Lung (tissue), 11 donors: ENCODE measurements at regions not wholly inside any gene's neighbourhood (a gene's known extent, or its start where the extent isn't known, plus 50 kb on each side); places are given as distances from the start of the nearest gene placed in this dataset.

ENCODE experiments used
- ATAC-seq: fragments of 200-7000 bp; cut with Tn5 transposase; one replicate; pipeline ENCODE4 v1.9.1; 2020; ENCODE audit warnings: moderate number of reproducible peaks; ENCODE audit not compliant: insufficient read depth, low FRiP score
- DNase-seq, 3 donors: peaks; one replicate each; pipeline ENCODE4 v3.0.0-alpha.2; 2013 to 2017
- H3K27ac ChIP-seq, 2 donors: one replicate each; pipeline ENCODE4 v1.5.1; 2013; ENCODE audit warnings: mild to moderate bottlenecking in 2 of 2, moderate library complexity in 2 of 2, control low read depth in 1 of 2, inconsistent platforms in 1 of 2, low read depth in 1 of 2, low read length in 1 of 2
- H3K27me3 ChIP-seq, 3 donors: one replicate each; pipeline ENCODE4 v1.5.1; 2013; ENCODE audit warnings: low read length in 2 of 3; ENCODE audit not compliant: control insufficient read depth in 3 of 3, insufficient read depth in 3 of 3
- H3K36me3 ChIP-seq, 4 donors: one replicate each; pipeline ENCODE4 v1.5.1; 2013; ENCODE audit warnings: low read length in 4 of 4, mild to moderate bottlenecking in 1 of 4, moderate library complexity in 1 of 4; ENCODE audit not compliant: control insufficient read depth in 4 of 4, insufficient read depth in 4 of 4
- H3K4me1 ChIP-seq, 5 donors: one replicate each; pipeline ENCODE4 v1.5.1; 2013; ENCODE audit warnings: low read length in 5 of 5, mild to moderate bottlenecking in 2 of 5, moderate library complexity in 1 of 5; ENCODE audit not compliant: control insufficient read depth in 5 of 5, insufficient read depth in 5 of 5
- H3K4me3 ChIP-seq: one replicate; pipeline ENCODE4 v1.5.1; 2013; ENCODE audit warnings: mild to moderate bottlenecking, control low read depth, moderate library complexity
- H3K9ac ChIP-seq, 2 donors: one replicate each; pipeline ENCODE4 v1.5.1; 2013; ENCODE audit warnings: low read length in 2 of 2, control low read depth in 1 of 2; ENCODE audit not compliant: insufficient read depth in 1 of 2
- H3K9me3 ChIP-seq, 4 donors: one replicate each; pipeline ENCODE4 v1.5.1; 2013; ENCODE audit warnings: low read length in 3 of 4, mild to moderate bottlenecking in 1 of 4, moderate library complexity in 1 of 4; ENCODE audit not compliant: control insufficient read depth in 4 of 4, insufficient read depth in 3 of 4
- WGBS, 2 donors: extraction: QIAGEN DNeasy Blood & Tissue Kit; methylation state at CpG; one replicate each; pipeline ENCODE4 v1.1.7; 2013; 5-methylcytosine and 5-hydroxymethylcytosine counted together
- TF ChIP-seq, protein P1 (sequence below): IDR thresholded peaks from 2 replicates; pipeline ENCODE4 v1.5.1; 2012; ENCODE audit warnings: mild to moderate bottlenecking; ENCODE audit errors: control extremely low read depth, extremely low read depth
- donor health status: control.
- donor health status: control.
- donor health status: Bipolar disorder and iron deficiency.
- donor health status: healthy.
- donor health status: DM: yes; HTN: yes; CAD: no.

DNA sequence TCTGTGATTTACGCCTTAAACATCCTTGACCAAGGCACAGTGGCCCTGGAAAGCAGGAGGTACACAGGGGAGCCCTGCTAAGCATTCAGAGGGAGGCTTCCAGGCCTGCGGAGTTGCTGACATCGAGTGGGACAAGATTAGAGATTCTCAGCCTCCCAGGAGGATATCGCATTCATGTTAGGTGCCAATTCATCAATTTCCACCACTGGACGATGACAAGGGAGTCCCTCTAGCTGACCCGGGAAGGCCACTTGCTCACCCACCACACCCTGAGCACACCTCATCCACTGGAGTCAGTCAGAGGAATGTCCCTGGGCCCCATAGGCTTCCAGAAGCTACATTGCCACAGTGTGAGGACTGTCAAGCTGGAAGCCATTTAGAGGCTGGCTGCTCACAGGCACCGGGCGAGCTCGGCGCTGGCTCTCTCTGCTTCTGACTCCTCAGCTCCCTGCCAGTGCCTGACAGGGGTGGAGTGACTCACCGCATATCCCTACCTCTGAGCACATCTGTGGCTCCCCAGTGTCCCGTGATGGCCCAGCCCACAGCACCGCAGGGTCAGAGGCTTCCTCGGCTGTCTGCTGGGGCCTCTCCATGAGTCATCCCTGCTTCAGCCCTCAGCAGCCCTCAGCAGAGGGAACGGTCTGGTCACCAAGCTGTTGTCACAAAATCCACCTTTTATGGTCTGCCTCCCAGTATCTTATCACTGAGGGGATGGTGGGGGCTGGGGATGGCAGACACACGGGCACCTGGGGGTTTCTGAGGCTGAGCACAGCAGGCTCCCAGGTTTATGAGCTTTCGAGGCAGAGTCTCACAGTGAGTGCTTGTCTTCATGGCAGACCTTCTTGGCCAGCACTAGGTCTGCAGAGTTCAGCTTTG lies 117.5 kb downstream of the ZNF608 start:
- H3K27ac ChIP-seq: no peak overlapping the region
- peaks cover 0 to 3% (median 0%) of the 10 kb centered on the region in 4 donors for H3K9me3 ChIP-seq
- TF ChIP-seq, protein P1, sequence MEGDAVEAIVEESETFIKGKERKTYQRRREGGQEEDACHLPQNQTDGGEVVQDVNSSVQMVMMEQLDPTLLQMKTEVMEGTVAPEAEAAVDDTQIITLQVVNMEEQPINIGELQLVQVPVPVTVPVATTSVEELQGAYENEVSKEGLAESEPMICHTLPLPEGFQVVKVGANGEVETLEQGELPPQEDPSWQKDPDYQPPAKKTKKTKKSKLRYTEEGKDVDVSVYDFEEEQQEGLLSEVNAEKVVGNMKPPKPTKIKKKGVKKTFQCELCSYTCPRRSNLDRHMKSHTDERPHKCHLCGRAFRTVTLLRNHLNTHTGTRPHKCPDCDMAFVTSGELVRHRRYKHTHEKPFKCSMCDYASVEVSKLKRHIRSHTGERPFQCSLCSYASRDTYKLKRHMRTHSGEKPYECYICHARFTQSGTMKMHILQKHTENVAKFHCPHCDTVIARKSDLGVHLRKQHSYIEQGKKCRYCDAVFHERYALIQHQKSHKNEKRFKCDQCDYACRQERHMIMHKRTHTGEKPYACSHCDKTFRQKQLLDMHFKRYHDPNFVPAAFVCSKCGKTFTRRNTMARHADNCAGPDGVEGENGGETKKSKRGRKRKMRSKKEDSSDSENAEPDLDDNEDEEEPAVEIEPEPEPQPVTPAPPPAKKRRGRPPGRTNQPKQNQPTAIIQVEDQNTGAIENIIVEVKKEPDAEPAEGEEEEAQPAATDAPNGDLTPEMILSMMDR: no peak
- DNase-seq (no peak), ATAC-seq (no peak)
- H3K9ac ChIP-seq: no peak overlapping the region
- H3K4me3 ChIP-seq: no peak overlapping the region
- 87 to 90% methylated on average over 17 of the region's 17 CpGs for WGBS, 2 donors
- H3K4me1 ChIP-seq: peaks cover 0 to 13% (median 6%) of the 10 kb centered on the region in 5 donors
- no peaks in the 10 kb centered on the region for H3K27me3 ChIP-seq
- H3K36me3 ChIP-seq: peaks cover 0 to 5% (median 5%) of the 10 kb centered on the region in 4 donors

DNA sequence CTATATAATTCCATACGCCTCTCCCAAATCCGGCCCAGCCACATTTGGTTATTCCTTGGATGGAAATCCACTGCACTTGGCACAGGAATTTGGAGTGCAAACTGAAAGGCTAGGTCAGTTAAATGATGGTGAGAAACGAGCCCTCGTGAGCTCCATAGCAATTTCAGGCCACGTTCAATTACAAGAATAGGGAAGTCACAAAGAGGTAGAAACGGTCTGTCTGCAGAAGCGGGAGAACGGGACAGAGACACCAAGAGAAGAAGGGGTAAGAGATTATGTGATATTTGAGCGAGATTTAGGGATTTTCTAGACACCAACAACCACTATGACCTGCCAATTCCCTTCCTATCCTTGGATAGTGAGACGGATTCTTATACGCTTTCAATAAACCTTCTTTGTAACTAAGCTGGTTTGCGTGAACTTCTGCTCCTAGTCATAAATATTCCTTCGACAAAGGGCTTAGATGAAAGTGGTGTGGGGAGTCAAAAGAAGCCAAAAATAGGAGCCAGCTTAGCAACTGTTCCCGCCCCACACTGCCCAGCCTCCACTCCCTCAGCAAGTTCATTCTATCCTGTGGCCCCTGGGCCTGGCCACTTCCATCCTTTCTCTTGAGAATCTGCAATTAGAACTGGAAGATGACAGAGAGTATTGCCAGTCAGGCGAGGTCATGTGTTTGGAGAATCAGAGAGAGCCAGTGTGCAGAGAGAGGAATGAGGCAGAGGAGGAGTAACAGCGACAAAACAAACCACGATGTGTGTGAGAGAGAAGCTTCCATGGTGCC lies 118.4 kb downstream of the ZNF608 start:
- Histone ChIP-seq H3K27ac (no peak overlapping the region), H3K27me3 (no peaks in the 10 kb centered on the region), H3K4me3 (no peak overlapping the region), H3K9ac (no peak overlapping the region), H3K4me1 (peaks cover 0 to 12% (median 6%) of the 10 kb centered on the region in 5 donors), H3K36me3 (peaks cover 0 to 1% (median under 1%) of the 10 kb centered on the region in 4 donors), H3K9me3 (peaks cover 0 to 3% (median 0%) of the 10 kb centered on the region in 4 donors)
- no peak for ATAC-seq
- TF ChIP-seq, protein P1: no peak
- DNase-seq: no peak
- WGBS, 2 donors: 60 to 79% methylated on average over 17 of the region's 17 CpGs

DNA sequence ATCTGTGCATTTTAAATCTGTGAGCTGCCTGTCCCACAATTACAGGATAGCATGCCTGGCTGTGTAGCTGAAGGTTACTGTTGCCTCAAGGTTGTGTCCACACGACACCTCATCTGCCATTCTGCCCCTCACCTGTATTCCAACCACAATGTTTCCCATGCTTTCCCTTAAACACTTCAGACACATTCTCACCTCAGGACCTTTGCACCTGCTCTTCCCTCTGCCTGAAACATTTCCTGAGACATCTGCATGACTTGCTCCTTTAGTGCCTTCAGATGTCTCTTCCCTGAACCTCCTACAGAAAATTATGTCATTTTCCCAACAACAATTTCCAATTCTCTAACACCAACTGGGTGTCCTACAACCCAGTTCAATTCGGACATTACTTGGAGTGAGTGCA lies 120.4 kb downstream of the ZNF608 start:
- Histone ChIP-seq H3K4me3 (no peak overlapping the region), H3K4me1 (peaks cover 0 to 6% (median 5%) of the 10 kb centered on the region in 5 donors), H3K36me3 (no peaks in the 10 kb centered on the region), H3K27me3 (no peaks in the 10 kb centered on the region), H3K9ac (no peak overlapping the region), H3K27ac (no peak overlapping the region), H3K9me3 (peaks cover 0 to 3% (median 0%) of the 10 kb centered on the region in 4 donors)
- WGBS, 2 donors: 91 to 96% methylated on average over 2 of the region's 2 CpGs
- DNase-seq (no peak), ATAC-seq (no peak)
- TF ChIP-seq, protein P1: no peak
